ENCODE measurements at regions not wholly inside any gene's neighbourhood (a gene's known extent, or its start where the extent isn't known, plus 50 kb on each side); places are given as distances from the start of the nearest gene placed in this dataset.

DNA sequence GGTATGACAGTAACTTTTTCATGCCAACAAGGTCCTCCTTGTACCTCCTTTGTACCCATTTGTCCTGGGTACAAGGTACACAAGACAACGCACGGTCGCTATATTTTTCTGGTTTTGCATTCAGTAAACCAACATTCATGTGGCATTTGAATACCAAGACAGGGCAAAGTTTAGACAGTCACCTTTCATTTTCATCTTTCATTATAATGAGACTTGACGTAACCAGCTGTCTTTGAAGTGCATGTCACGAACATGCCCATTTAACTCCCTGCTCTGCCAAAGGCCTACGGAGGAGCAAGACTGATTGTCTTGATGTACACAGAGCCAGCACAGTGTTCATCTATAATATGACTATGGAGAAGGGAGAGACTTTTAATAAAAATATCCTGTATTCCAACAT lies 91.0 kb downstream of the SETD4 start:
- TF ChIP-seq, protein P1, sequence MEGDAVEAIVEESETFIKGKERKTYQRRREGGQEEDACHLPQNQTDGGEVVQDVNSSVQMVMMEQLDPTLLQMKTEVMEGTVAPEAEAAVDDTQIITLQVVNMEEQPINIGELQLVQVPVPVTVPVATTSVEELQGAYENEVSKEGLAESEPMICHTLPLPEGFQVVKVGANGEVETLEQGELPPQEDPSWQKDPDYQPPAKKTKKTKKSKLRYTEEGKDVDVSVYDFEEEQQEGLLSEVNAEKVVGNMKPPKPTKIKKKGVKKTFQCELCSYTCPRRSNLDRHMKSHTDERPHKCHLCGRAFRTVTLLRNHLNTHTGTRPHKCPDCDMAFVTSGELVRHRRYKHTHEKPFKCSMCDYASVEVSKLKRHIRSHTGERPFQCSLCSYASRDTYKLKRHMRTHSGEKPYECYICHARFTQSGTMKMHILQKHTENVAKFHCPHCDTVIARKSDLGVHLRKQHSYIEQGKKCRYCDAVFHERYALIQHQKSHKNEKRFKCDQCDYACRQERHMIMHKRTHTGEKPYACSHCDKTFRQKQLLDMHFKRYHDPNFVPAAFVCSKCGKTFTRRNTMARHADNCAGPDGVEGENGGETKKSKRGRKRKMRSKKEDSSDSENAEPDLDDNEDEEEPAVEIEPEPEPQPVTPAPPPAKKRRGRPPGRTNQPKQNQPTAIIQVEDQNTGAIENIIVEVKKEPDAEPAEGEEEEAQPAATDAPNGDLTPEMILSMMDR (conservative IDR thresholded peaks at IDR 0.05; ENCODE audit: low read length): no peak
- DNase-seq (ENCODE audit: low read depth): no peak
- no peak overlapping the region for H3K4me3 ChIP-seq (ENCODE audit: low read length)

DNA sequence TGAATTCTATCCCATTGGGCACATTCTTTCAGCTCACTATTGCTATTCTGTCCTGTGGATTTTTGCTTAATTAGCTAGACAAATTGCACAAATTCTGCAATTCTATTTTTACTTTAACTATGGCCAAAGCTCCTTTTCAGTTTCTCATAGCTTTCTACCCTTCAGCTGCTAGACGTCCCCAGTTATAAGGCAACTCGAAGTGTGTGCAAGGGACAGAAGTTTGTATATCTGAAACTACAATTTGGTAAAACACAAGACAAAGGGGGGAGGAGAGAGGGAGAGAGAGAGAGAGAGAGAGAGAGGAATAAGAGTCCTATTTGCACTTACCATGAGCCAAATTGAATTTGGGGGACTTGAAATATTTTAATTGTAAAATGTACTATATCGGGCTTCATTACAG lies 91.8 kb downstream of the SETD4 start:
- DNase-seq (ENCODE audit: low read depth): no peak
- TF ChIP-seq, protein P1 (conservative IDR thresholded peaks at IDR 0.05; ENCODE audit: low read length): no peak
- H3K4me3 ChIP-seq (ENCODE audit: low read length): no peak overlapping the region

DNA sequence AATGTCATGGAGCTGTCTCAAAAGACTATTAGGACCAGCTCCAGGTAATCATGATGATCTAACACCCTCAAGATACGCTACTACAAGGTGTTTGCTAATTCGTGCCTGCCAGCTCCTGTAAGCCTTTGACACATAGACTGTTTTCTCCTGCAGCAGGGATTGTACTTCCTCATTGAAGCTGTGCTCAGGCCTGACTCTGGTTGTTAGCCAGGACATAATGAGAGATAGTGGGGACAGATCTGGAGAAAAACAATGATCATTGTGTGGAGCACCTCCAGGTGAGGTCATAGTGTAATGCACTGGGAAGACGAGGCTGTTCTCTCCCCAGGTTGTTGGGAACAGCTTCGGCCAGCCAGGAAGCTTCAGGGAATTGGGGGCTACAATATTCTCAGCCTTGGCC lies 94.6 kb downstream of the SETD4 start:
- TF ChIP-seq, protein P1 (conservative IDR thresholded peaks at IDR 0.05; ENCODE audit: low read length): no peak
- DNase-seq (ENCODE audit: low read depth): no peak
- no peak overlapping the region for H3K4me3 ChIP-seq (ENCODE audit: low read length)

- DNase-seq (ENCODE audit: low read depth): peak; percentile 72
- no peak overlapping the region for H3K4me3 ChIP-seq (ENCODE audit: low read length)
- TF ChIP-seq, protein P1 (conservative IDR thresholded peaks at IDR 0.05; ENCODE audit: low read length): no peak
Measured at GRCh38 chr21:35963920-35964451, 96.3 kb downstream of the SETD4 start.

DNA sequence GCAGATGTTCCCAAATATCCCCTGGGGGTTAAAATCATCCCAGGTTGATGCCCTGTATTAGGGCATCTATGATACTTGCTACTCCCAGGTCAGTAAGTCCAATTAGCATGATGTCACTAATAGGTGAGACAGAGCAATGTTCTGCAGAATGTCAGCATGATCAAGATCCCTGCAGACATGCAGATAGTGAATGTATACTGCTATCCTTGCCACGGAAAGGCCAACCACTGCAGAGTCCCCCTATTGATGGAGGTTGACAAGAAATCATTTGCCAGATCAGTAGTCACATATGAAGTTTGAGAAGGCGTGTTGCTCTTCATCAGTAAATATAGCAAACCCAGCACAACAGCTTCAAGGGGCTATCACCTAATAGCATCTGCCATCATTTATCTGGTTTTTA lies 97.4 kb downstream of the SETD4 start:
- no peak overlapping the region for H3K4me3 ChIP-seq (ENCODE audit: low read length)
- TF ChIP-seq, protein P1 (conservative IDR thresholded peaks at IDR 0.05; ENCODE audit: low read length): no peak
- no peak for DNase-seq (ENCODE audit: low read depth)

GRCh38 chr21:35954066-35954465 lies 106.3 kb downstream of the SETD4 start:
- H3K4me3 ChIP-seq (ENCODE audit: low read length): no peak overlapping the region
- TF ChIP-seq, protein P1 (conservative IDR thresholded peaks at IDR 0.05; ENCODE audit: low read length): no peak
- DNase-seq (ENCODE audit: low read depth): no peak

DNA sequence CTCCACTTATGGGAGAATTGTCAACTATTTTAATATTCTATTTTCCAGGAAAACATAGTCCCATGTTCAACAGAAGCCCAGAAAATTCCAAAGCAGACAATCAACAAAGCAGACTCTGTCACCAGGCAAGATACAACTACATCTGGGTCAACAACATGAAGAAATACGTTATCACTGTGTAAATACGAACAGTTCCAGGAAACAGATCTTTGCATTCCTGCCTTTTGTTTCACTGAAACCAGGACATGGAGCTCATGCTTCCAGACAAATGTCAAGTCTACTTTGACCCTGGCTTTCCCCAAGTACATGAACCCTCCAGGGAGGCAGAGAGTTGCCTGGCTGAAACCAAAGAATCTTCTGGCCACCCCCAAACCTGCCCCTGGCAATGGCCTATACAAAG lies 106.7 kb downstream of the SETD4 start:
- DNase-seq (ENCODE audit: low read depth): no peak
- H3K4me3 ChIP-seq (ENCODE audit: low read length): no peak overlapping the region
- TF ChIP-seq, protein P1 (conservative IDR thresholded peaks at IDR 0.05; ENCODE audit: low read length): no peak
